Sciatic nerve (tissue), 2 donors: ENCODE measurements at regions not wholly inside any gene's neighbourhood (a gene's known extent, or its start where the extent isn't known, plus 50 kb on each side); places are given as distances from the start of the nearest gene placed in this dataset.

ENCODE experiments used
- ATAC-seq: fragments of 200-7000 bp; cut with Tn5 transposase; one replicate; pipeline ENCODE4 v1.9.1; 2020; ENCODE audit warnings: mild to moderate bottlenecking, moderate library complexity
- DNase-seq: peaks from one replicate; pipeline ENCODE4 v3.0.0-alpha.2; 2020; ENCODE audit warnings: low spot score
- intact Hi-C: fragments of 100-400 bp; cut with DNase I; formaldehyde crosslinking; loops from one replicate; pipeline ENCODE4 v1.14.2; 2022
- donor health status: DM: no; HTN: no; CAD: no.
- donor health status: DM: no; HTN: no; CAD: no.

DNA sequence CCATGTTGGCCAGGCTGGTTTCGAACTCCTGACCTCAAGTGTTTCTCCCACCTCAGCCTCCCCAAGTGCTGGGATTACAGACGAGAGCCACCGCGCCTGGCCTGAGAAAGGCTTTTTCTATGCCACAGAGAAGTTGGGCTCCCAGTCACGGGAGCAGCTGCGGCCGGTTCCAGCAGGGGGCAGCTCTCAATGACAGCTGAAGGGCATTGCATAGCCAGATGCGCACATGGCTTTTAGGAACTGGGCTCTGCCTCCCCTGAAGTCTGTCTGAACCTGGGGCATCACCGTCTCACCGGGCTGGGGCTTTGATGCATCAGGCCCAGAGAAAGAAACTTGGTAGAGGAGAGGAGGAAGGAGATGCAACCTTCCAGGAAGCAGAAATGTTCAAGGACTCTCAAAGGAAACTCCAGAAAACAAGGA lies 84.2 kb upstream of the LAPTM4A start:
- intact Hi-C loops = no loop called here
- peak; percentile 85 for DNase-seq

DNA sequence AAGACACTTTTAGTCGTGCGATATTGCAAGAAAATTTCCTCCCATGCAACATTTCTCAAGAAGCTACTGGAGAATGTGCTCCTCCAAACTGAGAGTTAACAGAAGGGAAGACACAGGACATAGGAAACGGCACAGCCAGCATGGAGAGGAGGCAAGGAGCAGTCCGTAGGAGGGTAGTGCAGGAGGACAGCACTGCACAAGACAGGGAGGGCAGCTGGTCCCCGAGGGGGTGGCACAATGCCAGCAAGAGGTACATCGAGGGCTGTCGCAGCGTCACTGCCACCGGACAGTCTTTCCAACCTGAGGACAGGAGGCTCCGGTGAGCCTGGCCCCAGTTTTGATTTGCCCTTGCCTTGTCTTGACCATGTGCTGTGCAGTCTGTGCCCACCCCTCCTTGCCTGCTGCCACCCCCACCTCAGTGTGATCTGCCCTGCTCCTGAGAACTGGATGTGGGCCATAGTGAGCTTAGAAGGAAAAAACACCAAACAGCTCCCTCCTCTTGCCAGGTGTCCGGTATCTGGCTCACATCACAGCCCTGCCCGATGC lies 81.6 kb upstream of the LAPTM4A start:
- no peak for ATAC-seq
- no peak for DNase-seq
- intact Hi-C loops = no loop called here

More for the DNA sequence above, 84.2 kb upstream of the LAPTM4A start:
- ATAC-seq = peak; percentile 83

DNA sequence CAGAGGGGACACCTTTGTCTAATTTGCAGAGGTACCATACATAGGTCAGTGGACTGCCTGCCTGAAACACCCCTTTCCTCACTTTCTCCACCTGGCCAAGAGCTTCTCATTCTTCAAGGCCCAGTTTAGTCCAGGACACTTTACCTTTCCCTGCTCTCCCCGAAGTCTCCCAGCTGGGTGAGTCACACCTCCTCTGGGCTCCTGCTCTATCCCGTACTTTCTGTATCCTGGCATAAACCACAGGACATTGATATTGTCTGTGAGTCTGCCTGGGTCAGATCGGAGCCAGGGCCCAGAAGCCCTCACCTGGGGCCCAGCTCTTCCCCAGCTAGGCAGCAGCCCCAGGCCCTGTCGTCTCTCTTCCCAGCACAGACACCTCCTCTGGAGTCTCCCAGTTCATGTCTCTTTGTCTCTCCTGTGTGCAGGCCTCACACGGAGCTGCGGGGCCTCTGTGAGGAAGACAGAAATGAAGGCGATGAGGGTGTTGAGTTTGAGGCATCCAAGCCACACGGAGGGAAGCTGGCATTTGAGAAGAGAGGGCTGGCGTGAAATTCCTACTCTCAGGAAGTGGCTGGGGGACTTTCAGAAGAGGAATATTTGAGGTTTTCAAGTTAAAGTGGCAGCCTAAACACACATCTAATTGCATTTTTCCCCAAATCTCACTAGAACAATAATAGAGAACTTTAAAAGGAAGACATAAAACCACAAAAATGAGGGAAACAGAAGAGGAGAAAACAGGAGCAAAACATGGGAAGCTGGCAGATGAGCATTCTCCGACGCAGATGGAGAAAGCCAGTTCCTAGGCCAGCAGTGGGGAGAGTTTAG lies 79.6 kb upstream of the LAPTM4A start:
- DNase-seq (no peak), ATAC-seq (no peak)
- intact Hi-C loops = no loop called here

DNA sequence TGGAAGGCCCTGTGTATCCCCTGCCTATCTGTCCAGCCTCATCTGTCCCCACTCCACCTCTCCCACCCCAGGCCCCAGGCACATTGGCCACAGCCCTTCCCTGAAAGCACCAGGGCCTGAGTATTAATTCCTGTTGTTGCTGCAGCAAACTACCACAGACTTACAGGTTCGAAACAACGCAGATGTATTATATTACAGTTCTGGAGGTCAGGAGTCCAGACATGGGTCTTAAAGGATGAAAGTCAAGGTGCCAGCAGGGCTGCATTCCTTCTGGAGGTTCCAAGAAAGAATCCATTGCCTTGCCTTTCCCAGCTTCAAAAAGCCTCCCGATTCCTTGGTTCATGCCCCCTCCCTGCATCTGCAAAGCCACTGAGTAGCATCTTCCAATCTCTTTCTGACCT lies 78.7 kb upstream of the LAPTM4A start:
- no peak for DNase-seq
- intact Hi-C loops = no loop called here
- no peak for ATAC-seq

DNA sequence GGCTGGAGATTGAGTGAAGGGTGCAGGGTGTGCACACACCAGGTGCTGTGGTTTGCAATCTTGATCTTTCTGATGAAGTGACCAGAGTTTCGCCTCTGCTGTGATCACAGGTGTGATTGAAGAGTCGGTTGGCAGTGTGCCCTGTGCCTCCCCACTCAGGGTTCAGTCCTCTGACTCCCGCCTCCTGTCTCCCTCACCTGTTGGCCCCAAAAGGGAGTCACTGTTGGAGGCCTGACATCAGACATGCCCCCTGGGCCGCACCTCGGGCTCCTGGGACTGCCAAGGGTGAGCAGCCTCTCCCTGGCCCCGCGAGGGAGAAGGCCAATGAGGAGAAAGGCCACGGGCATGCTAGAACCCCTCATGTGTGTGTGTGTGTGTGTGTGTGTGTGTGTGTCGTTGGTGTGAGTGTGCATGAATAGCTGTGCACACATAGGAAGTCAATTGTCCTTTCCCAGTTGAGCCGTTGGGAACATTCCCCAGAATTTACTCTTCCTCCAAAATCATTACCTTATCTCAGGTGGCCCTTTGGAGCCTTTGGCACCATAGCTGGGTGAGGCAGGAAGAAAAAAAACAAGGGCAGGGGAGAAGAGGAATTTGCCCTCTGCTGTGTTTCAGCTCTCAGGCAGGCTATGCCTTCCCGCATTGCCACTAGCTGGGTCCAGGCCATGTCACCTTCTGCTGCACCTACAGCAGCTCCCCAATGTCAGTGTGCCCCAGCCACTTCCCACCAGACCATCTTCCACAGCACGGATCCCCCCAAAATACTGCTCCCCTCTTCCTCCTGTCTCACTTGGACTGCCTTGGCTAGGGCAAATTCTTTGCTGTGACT lies 78.1 kb upstream of the LAPTM4A start:
- intact Hi-C loops = no loop called here
- ATAC-seq = no peak
- no peak for DNase-seq

DNA sequence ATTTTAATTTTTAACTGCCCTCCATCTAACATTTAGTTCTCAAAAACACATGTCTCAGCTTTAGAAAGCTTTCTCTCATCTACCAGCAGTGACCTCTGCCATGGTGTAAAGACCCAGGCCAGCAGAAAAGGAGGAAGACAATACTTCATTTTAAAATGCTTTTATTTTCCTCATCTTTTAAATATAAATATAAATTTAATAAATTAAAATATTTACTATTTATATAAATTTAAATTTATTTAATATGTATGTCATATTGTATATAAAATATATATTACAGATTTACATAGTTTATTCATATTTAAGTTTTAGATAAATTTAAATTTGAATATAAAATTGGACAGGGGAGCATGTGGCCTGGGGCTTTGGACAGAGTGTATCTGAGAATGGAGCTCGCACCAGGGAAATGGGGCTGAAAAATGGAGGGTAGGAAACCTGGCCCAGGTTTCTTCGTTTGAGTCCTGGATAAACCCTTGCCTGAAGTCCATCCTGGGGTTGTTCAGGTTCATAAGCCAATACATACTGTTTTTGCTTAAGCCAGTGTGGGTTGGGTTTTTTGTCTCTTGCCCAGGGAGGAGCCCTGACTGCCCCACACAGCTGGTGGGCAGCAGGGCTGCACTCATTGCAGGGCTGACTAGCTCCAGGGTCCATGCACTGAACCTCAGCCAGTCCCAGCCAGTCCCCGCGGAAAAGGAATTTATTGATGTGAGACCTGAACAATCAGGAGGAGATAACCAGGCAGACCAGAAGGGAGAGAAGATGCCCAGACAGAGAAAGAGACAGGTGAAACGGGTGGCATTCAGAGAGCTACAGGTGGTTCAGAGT lies 77.3 kb upstream of the LAPTM4A start:
- DNase-seq (no peak), ATAC-seq (no peak)
- intact Hi-C loops = no loop called here

DNA sequence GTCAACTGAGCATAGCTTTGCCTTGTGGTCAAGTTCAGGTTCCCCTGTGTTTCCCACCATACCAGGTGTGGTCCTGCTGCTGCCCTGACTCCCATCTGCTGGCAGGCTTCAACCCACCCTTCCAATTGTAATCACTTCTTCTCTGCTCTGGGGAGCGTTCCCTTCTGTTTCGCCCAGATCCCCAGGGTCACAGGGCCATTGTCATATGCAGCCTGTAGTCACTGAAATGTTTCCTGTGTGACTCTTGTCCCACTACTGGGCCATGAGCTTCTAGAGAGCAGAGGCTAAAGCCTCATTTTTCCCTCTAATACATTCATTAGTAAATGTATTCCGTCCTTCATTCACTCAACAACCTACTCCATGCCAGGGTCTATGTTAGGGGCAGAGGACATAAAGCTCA lies 75.0 kb upstream of the LAPTM4A start:
- no peak for ATAC-seq
- DNase-seq = no peak
- intact Hi-C loops = no loop called here

DNA sequence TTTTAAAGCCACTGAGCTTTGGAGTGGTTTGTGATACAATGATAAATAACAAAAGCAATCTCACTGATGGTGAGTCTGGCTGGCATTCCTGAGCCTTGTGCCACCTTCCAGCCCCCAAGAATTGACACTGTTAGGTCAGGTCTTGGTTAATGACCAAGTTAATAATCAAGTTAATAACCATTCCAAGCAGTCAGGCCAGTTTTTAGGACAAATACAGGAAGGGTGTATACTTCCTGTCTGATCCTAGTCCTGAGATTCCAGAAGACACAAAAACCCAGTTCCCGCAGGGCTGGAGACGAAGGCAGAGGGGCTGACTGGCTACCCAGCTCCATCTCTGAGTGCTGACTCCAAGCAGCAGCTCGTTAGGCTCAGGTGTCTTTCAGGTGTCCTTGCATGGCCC lies 74.6 kb upstream of the LAPTM4A start:
- ATAC-seq (no peak), DNase-seq (no peak)
- intact Hi-C loops = no loop called here

DNA sequence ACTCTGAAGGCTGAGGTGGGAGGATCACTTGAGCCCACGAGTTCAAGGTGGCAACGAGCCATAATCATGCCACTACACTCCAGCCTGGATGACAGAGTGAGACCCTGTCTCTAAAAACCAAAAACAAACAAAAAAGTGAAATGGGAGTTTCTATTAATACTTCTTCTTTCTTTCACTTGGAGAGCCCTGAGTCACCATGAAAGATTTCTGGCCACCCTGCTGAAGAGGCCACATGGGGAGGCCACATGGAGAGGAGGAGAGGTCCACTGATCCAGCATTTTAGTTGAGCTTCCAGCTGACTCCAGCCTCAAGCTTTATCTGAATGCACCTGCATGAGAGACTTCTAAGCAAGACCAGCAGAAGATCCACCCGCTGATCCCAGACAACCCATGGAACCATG lies 74.2 kb upstream of the LAPTM4A start:
- ATAC-seq = no peak
- DNase-seq = no peak
- intact Hi-C loops = no loop called here

DNA sequence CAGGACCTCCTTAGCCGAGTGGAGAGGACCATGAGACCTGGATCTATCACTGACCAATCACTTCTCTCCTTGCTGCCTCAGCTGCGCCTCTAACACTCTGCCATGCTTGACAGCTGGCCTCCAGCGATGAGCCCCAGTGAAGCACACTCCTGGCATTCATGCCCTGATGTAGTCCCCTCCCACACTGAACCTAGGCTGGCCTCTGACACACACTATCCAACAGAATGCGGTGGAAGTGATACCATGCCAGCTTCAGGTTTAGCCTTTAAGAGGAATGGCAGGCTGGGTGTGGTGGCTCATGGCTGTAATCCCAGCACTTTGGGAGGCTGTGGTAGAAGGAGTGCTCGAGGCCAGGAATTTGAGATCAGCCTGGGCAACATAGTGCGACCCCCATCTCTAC lies 73.7 kb upstream of the LAPTM4A start:
- no peak for DNase-seq
- intact Hi-C loops = no loop called here
- no peak for ATAC-seq

DNA sequence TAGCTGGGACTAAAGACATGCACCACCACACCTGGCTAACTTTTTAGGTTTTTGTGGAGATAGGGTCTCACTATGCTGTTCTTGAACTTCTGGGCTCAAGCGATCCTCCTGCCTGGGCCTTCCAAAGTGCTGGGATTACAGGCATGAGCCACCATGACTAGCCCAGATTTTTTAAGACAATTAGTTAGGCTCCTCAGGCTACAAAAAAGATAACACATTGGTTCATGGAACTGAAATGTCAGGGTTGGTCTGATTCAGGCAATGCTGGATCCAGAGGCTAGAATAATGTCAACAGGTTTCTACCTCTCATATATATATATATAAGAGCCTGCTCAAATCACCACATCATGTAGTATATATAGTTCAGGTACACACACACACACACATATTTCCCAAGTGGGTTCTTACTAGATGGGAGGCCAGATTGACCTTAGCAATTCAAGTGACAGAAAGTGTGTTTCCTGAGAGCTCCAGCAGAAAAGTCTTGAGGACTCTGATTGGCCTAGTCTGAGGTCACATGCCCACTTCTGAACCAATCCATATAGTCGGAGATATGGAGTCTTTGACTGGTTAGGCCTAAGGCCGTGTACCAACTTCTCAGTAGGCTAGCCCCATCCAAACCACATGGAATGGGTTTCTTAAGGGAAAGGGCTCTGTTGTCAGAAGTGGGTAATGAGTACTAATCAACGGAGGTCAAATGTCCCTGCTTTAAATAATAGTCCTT lies 72.6 kb upstream of the LAPTM4A start:
- no peak for DNase-seq
- intact Hi-C loops = no loop called here
- no peak for ATAC-seq

DNA sequence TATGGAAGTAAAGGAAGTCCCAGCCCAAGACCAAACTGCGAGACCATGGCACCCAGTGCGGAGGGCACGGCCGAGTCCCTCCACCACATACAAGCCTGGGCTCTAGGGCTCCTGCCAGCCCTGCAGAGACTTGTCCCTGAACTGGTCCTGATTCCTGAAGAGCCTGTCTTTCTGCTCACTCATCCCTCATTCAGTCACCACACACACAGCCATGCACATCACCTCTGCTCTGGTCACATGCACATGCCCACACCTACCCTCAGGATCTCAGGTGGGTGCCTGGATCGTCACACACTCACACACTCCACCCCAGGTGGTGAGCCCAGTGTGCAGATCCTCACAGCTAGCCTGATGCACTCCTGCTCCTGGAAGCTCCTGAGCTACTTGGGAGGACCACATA lies 71.4 kb upstream of the LAPTM4A start:
- DNase-seq = no peak
- intact Hi-C loops = no loop called here
- no peak for ATAC-seq

DNA sequence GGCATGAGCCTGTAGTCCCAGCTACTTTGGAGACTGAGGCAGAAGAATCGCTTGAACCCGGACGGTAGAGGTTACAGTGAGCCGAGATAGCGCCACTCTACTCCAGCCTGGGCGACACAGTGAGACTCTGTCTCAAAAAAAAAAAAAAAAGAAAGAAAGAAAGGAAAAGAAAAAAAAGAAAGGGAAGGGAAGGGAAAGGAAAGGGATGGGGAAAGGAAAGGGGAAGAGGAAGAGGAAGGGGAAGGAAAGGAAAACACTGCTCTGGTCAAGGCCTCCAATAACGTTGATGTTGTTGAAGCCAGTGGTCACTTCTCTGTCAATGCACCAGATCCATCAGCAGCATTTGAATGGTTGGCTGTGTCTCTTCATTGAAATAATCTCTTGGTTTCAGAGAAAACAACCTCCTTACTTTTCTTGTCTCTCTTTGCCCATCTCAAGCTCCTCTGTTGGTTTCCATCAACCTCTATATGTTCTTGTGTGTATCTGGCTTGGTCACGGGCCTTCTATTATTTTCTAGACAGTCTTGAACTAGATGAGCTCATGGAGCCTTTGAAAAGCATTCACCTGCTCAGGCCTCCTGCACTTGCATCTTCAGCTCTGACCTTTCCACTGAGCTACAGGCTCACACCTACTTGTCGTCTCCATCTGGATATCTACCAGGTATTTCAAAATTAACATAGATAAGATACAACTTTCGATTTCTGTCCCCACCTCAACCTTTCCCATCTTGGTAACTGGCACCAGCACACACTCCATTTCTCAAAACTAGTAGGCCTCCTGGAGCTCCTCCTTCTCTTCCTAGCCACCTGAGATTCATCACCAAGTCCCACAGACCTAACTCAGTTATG lies 69.4 kb upstream of the LAPTM4A start:
- intact Hi-C loops = no loop called here
- no peak for DNase-seq
- no peak for ATAC-seq

DNA sequence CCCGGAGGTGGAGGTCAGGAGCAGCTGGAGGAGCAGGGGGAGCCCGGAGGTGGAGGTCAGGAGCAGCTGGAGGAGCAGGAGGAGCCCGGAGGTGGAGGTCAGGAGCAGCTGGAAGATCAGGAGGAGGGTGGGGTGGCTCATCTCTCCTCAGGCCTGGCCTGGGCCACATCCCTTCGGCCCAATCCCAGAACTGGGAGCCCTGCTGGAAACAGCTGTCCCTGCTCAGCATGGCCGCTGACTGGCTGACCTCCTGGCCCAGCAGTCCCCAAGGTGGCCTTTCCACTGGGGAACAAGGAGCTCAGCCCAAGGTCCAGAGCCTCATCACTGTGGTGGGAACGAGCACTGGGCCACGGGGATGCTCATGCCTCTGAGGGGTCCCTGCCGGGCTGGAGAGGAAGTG lies 66.6 kb upstream of the LAPTM4A start:
- no peak for ATAC-seq
- intact Hi-C loops = no loop called here
- DNase-seq = no peak

DNA sequence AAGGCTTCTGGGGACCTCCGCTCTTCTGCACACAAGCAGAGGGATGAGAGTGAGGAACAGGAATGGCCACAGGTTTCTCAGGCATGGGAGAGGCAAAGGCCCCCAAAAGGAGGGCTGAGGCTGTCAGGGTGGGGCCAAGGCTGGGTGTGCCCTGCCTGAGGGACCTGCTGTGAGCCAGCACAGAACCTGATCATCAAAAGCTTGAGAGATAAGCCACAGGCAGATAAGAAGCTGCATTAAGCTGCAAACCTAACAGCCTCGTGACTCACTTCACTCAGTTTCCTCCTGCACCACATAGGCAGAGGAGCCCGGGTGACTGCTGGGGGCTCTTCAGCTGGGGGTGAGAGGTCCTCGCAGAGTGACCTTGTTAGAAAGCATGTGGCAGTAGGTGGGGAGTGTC lies 64.5 kb upstream of the LAPTM4A start:
- no peak for ATAC-seq
- intact Hi-C loops = no loop called here
- DNase-seq = no peak

DNA sequence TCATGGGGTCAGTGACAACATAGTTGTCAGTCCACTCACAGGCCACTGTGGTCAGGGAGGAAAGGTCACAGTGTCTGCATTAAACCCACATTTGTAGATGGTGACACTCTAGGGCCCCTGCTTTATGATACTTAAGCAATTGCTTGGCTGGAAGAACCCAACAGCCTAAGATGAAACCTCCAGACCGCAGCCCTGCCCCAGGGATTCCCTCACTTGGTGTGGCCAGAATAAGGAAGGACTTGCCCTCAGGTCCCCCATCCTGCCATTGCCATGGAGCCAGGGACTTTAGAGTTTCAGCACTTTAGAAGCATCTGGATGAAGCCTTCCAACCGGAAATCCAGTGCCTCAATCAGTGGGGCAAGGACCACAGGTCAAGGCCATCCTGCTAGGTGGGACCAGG lies 63.9 kb upstream of the LAPTM4A start:
- intact Hi-C loops = no loop called here
- ATAC-seq = no peak
- no peak for DNase-seq

DNA sequence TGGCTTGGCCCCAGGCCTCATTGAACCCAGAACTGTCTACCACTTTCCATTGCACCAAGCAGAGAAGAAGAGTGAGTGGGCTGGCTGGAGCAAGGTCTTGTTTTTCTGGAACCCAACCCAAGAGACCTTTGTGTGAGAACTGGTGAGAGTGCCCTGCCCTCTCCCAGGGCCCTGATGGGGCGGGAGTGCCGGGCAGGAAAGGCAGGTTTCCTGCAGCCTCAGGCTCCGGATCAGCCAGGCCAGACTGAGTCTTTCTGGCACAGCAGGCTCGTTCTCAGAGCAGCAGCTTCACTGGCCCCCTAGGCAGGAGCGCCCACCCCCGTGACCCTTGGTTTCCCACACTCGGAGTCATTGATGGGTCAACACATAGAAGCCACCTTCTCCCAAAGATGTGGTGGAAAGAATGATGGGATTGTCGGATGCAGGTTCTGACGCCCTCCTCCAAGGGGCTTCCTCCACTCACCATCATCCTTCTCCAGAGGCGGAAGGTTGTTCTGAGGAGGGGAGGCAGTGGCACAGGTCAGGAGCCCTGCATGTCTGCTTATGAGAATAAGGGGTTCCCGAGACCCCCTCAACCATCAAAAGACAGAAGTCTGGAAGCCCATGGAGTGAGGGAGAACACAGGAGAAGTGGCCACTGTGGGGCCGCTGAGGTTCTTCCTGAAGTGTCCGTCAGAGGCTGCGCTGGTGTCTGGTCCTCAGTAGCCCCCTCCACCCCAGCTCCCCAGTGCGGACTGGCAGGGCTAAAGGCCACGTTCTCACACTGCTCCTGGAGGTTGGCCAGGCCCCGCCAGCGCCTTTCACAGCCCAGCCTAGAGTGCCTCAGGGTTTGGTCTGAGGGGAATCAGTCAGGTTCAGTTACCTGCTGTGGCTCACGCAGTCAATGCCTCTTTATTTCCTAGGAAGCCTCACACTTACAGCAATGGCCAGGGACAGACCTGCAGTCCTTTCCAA lies 62.8 kb upstream of the LAPTM4A start:
- ATAC-seq = no peak
- intact Hi-C loops = no loop called here
- DNase-seq = no peak
